HEK293 (cell line): ENCODE measurements at regions not wholly inside any gene's neighbourhood (a gene's known extent, or its start where the extent isn't known, plus 50 kb on each side); places are given as distances from the start of the nearest gene placed in this dataset.

Source experiments
- CTCF ChIA-PET: fragments of 350-600 bp; formaldehyde crosslinking; extraction: SDS; loops from one replicate; lab custom pipeline; 2021; ENCODE audit warnings: antibody characterized with exemption; lab: Yijun Ruan, JAX
- POLR2A ChIA-PET: fragments of 300-600 bp; formaldehyde crosslinking; extraction: SDS; loops from one replicate; lab custom pipeline; 2020; ENCODE audit warnings: antibody characterized with exemption, inconsistent platforms; lab: Yijun Ruan, JAX
- H3K27ac ChIP-seq: fragments of 200-500 bp; sonication (Bioruptor generic); 2 replicates; pipeline ENCODE4 v1.5.1; 2014; ENCODE audit warnings: low read depth, low read length, control low read depth, inconsistent platforms; ENCODE audit errors: extremely low read depth
- H3K36me3 ChIP-seq, 2 experiments: fragments of 200-500 bp in 1 of 2; sonication (Bioruptor generic) in 1 of 2; 1 replicate in 1 of 2; 2 replicates in 1 of 2; pipeline ENCODE4 v1.5.1; 2014 to 2017; ENCODE audit warnings: inconsistent platforms in 2 of 2, low read length in 2 of 2; ENCODE audit not compliant: control insufficient read depth in 2 of 2, insufficient read depth in 1 of 2
- H3K4me1 ChIP-seq: fragments of 200-500 bp; sonication (Bioruptor generic); 2 replicates; pipeline ENCODE4 v1.5.1; 2014; ENCODE audit warnings: mild to moderate bottlenecking, low read length, inconsistent platforms; ENCODE audit not compliant: control insufficient read depth, insufficient read depth
- H3K4me3 ChIP-seq: 2 replicates; pipeline ENCODE4 v1.5.1; 2011; ENCODE audit warnings: low read depth, mild to moderate bottlenecking, control low read depth, low read length, moderate library complexity
- H3K9me3 ChIP-seq: fragments of 200-500 bp; sonication (Bioruptor generic); 2 replicates; pipeline ENCODE4 v1.5.1; 2014; ENCODE audit warnings: low read depth, low read length, inconsistent platforms; ENCODE audit not compliant: control insufficient read depth, insufficient read depth
- CTCF ChIP-seq: fragments of 450-650 bp; formaldehyde crosslinking; IDR thresholded peaks from 2 replicates; pipeline ENCODE4 v1.5.1; 2016; ENCODE audit warnings: missing biosample characterization, missing genetic modification characterization
- GFI1B ChIP-seq: fragments of 450-650 bp; formaldehyde crosslinking; IDR thresholded peaks from 2 replicates; pipeline ENCODE4 v1.5.1; 2016; ENCODE audit warnings: missing biosample characterization, missing genetic modification characterization
- GLI2 ChIP-seq: fragments of 450-650 bp; formaldehyde crosslinking; IDR thresholded peaks from 2 replicates; pipeline ENCODE4; 2017; ENCODE audit warnings: missing biosample characterization, missing genetic modification characterization, low read depth, borderline replicate concordance
- KLF10 ChIP-seq: fragments of 450-650 bp; IDR thresholded peaks from 2 replicates; pipeline ENCODE4 v1.5.1; 2018; ENCODE audit warnings: missing biosample characterization, mild to moderate bottlenecking, missing genetic modification characterization
- KLF16 ChIP-seq: fragments of 450-650 bp; formaldehyde crosslinking; IDR thresholded peaks from 2 replicates; pipeline ENCODE4 v1.5.1; 2017; ENCODE audit warnings: missing biosample characterization, missing genetic modification characterization
- SCRT1 ChIP-seq: fragments of 450-650 bp; formaldehyde crosslinking; IDR thresholded peaks from 2 replicates; pipeline ENCODE4 v1.5.1; 2016; ENCODE audit warnings: missing biosample characterization, missing genetic modification characterization, borderline replicate concordance
- ZNF146 ChIP-seq: fragments of 450-650 bp; formaldehyde crosslinking; IDR thresholded peaks from 2 replicates; pipeline ENCODE4 v1.5.1; 2016; ENCODE audit warnings: missing biosample characterization, missing genetic modification characterization
- ZNF184 ChIP-seq: fragments of 450-650 bp; IDR thresholded peaks from 2 replicates; pipeline ENCODE4 v1.5.1; 2018; ENCODE audit warnings: missing biosample characterization, mild to moderate bottlenecking, missing genetic modification characterization
- ZNF19 ChIP-seq: fragments of 450-650 bp; formaldehyde crosslinking; IDR thresholded peaks from 2 replicates; pipeline ENCODE4; 2016; ENCODE audit warnings: missing biosample characterization, missing genetic modification characterization, low read depth
- ZNF362 ChIP-seq: fragments of 450-650 bp; formaldehyde crosslinking; IDR thresholded peaks from 2 replicates; pipeline ENCODE4 v1.5.1; 2016; ENCODE audit warnings: missing biosample characterization, missing genetic modification characterization
- ZNF391 ChIP-seq: fragments of 450-650 bp; formaldehyde crosslinking; IDR thresholded peaks from 2 replicates; pipeline ENCODE4 v1.5.1; 2016; ENCODE audit warnings: low read depth, missing biosample characterization, missing genetic modification characterization, borderline replicate concordance
- ZNF394 ChIP-seq: fragments of 450-650 bp; formaldehyde crosslinking; IDR thresholded peaks from 2 replicates; pipeline ENCODE4 v1.5.1; 2016; ENCODE audit warnings: missing biosample characterization, missing genetic modification characterization, mild to moderate bottlenecking, moderate library complexity, borderline replicate concordance
- ZNF398 ChIP-seq: fragments of 450-650 bp; formaldehyde crosslinking; IDR thresholded peaks from 2 replicates; pipeline ENCODE4 v1.5.1; 2017; ENCODE audit warnings: missing biosample characterization, missing genetic modification characterization
- ZNF529 ChIP-seq: fragments of 450-650 bp; formaldehyde crosslinking; IDR thresholded peaks from 2 replicates; pipeline ENCODE4 v1.5.1; 2017; ENCODE audit warnings: missing genetic modification characterization, missing biosample characterization; ENCODE audit not compliant: insufficient replicate concordance
- ZNF610 ChIP-seq: fragments of 450-650 bp; formaldehyde crosslinking; IDR thresholded peaks from 2 replicates; pipeline ENCODE4 v1.5.1; 2016; ENCODE audit warnings: missing biosample characterization, missing genetic modification characterization, borderline replicate concordance
- ZNF623 ChIP-seq: fragments of 450-650 bp; formaldehyde crosslinking; IDR thresholded peaks from 2 replicates; pipeline ENCODE4 v1.5.1; 2016; ENCODE audit warnings: missing biosample characterization, missing genetic modification characterization
- ZNF692 ChIP-seq: fragments of 450-650 bp; formaldehyde crosslinking; IDR thresholded peaks from 2 replicates; pipeline ENCODE4 v1.5.1; 2016; ENCODE audit warnings: missing biosample characterization, missing genetic modification characterization
- ZNF777 ChIP-seq: fragments of 450-650 bp; formaldehyde crosslinking; IDR thresholded peaks from 2 replicates; pipeline ENCODE4 v1.5.1; 2017; ENCODE audit warnings: missing biosample characterization, missing genetic modification characterization, borderline replicate concordance
- TF ChIP-seq, protein P1 (sequence below): fragments of 450-650 bp; formaldehyde crosslinking; IDR thresholded peaks from 2 replicates; pipeline ENCODE4 v1.5.1; 2016; ENCODE audit warnings: missing biosample characterization, missing genetic modification characterization

GRCh38 chr9:22383718-22384117, 62.9 kb upstream of the DMRTA1 start:
- ChIA-PET POLR2A (no interaction called here), CTCF (no interaction called here)
- H3K27ac ChIP-seq = no peak overlapping the region
- H3K4me3 ChIP-seq = no peak overlapping the region
- peaks cover 12% of the 10 kb centered on the region for H3K4me1 ChIP-seq
- no peaks in the 10 kb centered on the region for H3K36me3 ChIP-seq
- no peaks in the 10 kb centered on the region for H3K9me3 ChIP-seq
- TF ChIP-seq KLF16 (tag by site-specific recombination) (no peak), ZNF146 (no peak), ZNF362 (tag by site-specific recombination) (no peak), ZNF19 (no peak), ZNF398 (tag by site-specific recombination) (no peak), ZNF529 (tag by site-specific recombination) (no peak), SCRT1 (tag by site-specific recombination) (no peak), ZNF777 (no peak), GFI1B (tag by site-specific recombination) (no peak), KLF10 (no peak), ZNF184 (tag by site-specific recombination) (no peak), ZNF394 (tag by site-specific recombination) (no peak), ZNF692 (tag by site-specific recombination) (no peak), ZNF610 (tag by site-specific recombination) (no peak), GLI2 (no peak), ZNF623 (tag by site-specific recombination) (no peak), ZNF391 (tag by site-specific recombination) (no peak), CTCF (tag by site-specific recombination) (no peak)
- TF ChIP-seq, protein P1, sequence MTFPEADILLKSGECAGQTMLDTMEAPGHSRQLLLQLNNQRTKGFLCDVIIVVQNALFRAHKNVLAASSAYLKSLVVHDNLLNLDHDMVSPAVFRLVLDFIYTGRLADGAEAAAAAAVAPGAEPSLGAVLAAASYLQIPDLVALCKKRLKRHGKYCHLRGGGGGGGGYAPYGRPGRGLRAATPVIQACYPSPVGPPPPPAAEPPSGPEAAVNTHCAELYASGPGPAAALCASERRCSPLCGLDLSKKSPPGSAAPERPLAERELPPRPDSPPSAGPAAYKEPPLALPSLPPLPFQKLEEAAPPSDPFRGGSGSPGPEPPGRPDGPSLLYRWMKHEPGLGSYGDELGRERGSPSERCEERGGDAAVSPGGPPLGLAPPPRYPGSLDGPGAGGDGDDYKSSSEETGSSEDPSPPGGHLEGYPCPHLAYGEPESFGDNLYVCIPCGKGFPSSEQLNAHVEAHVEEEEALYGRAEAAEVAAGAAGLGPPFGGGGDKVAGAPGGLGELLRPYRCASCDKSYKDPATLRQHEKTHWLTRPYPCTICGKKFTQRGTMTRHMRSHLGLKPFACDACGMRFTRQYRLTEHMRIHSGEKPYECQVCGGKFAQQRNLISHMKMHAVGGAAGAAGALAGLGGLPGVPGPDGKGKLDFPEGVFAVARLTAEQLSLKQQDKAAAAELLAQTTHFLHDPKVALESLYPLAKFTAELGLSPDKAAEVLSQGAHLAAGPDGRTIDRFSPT (tag by site-specific recombination) = no peak
